Naive thymus-derived CD4-positive, alpha-beta T cell (primary cell): ENCODE measurements at regions not wholly inside any gene's neighbourhood (a gene's known extent, or its start where the extent isn't known, plus 50 kb on each side); places are given as distances from the start of the nearest gene placed in this dataset.

Source experiments
- ATAC-seq: fragments of 150-1000 bp; cut with Tn5 transposase; 2 replicates; pipeline ENCODE4 v1.10.0; 2021; ENCODE audit warnings: mild to moderate bottlenecking, moderate library complexity
- CTCF ChIA-PET: fragments of 350-600 bp; sonication (Branson Sonifier 250); formaldehyde crosslinking; loops from one replicate; lab custom pipeline; 2021; ENCODE audit warnings: antibody characterized with exemption; lab: Charles Lee
- POLR2A ChIA-PET: fragments of 350-600 bp; sonication (Branson Sonifier 250); formaldehyde crosslinking; loops from one replicate; lab custom pipeline; 2021; ENCODE audit warnings: antibody characterized with exemption, inconsistent platforms; lab: Charles Lee
- DNase-seq, 9 donors: peaks; one replicate each; pipeline versions ENCODE4 v3.0.0 to v3.0.0-alpha.2; 2020 to 2022; ENCODE audit warnings: mixed read lengths in 1 of 9
- H3K27ac ChIP-seq: one replicate; pipeline ENCODE4 v1.7.0; 2013; ENCODE audit warnings: mild to moderate bottlenecking, low read depth, low read length, moderate library complexity
- H3K27me3 ChIP-seq, 2 donors: one replicate each; pipeline ENCODE4 v1.7.0; 2013; ENCODE audit warnings: low read length in 2 of 2, mild to moderate bottlenecking in 2 of 2, moderate library complexity in 2 of 2; ENCODE audit not compliant: control insufficient read depth in 2 of 2, insufficient read depth in 2 of 2
- H3K36me3 ChIP-seq, 3 experiments: 1 replicate in 2 of 3; 2 replicates in 1 of 3; pipeline ENCODE4 v1.7.0; 2013; ENCODE audit warnings: low read length in 3 of 3, mild to moderate bottlenecking in 3 of 3, moderate library complexity in 1 of 3; ENCODE audit not compliant: insufficient read depth in 3 of 3, control insufficient read depth in 2 of 3
- H3K4me1 ChIP-seq, 2 donors: one replicate each; pipeline ENCODE4 v1.7.0; 2013; ENCODE audit warnings: low read length in 2 of 2, mild to moderate bottlenecking in 2 of 2, moderate library complexity in 1 of 2; ENCODE audit not compliant: control insufficient read depth in 2 of 2, insufficient read depth in 2 of 2
- H3K4me3 ChIP-seq: 2 replicates; pipeline ENCODE4 v1.7.0; 2013; ENCODE audit warnings: mild to moderate bottlenecking, low read length
- H3K9me3 ChIP-seq, 3 experiments: 1 replicate in 2 of 3; 2 replicates in 1 of 3; pipeline ENCODE4 v1.7.0; 2013; ENCODE audit warnings: low read length in 3 of 3; ENCODE audit not compliant: control insufficient read depth in 2 of 3
- H3K27ac Mint-ChIP-seq, 9 donors: one replicate each; pipeline ENCODE4 v1.8.0; 2020 to 2022; ENCODE audit warnings: mixed read lengths in 9 of 9, mild to moderate bottlenecking in 8 of 9, moderate library complexity in 5 of 9, inconsistent platforms in 2 of 9
- H3K27me3 Mint-ChIP-seq, 5 donors: one replicate each; pipeline ENCODE4 v1.8.0; 2021 to 2022; ENCODE audit warnings: mixed read lengths in 5 of 5, mild to moderate bottlenecking in 1 of 5
- H3K36me3 Mint-ChIP-seq, 5 donors: one replicate each; pipeline ENCODE4 v1.8.0; 2020 to 2022; ENCODE audit warnings: mixed read lengths in 5 of 5, mild to moderate bottlenecking in 3 of 5, inconsistent platforms in 1 of 5
- H3K4me1 Mint-ChIP-seq, 7 donors: one replicate each; pipeline ENCODE4 v1.8.0; 2020 to 2022; ENCODE audit warnings: mixed read lengths in 7 of 7, mild to moderate bottlenecking in 3 of 7, inconsistent platforms in 1 of 7
- H3K4me3 Mint-ChIP-seq, 10 donors: one replicate each; pipeline ENCODE4 v1.8.0; 2020 to 2022; ENCODE audit warnings: mild to moderate bottlenecking in 10 of 10, mixed read lengths in 10 of 10, moderate library complexity in 6 of 10, inconsistent platforms in 2 of 10
- H3K9me3 Mint-ChIP-seq, 11 donors: one replicate each; pipeline ENCODE4 v1.8.0; 2020 to 2022; ENCODE audit warnings: mixed read lengths in 11 of 11, mild to moderate bottlenecking in 4 of 11, inconsistent platforms in 1 of 11, moderate library complexity in 1 of 11
- intact Hi-C, 2 donors: fragments of 100-400 bp; cut with micrococcal nuclease; formaldehyde crosslinking; loops; one replicate each; pipeline ENCODE4 v1.15.1; 2023

DNA sequence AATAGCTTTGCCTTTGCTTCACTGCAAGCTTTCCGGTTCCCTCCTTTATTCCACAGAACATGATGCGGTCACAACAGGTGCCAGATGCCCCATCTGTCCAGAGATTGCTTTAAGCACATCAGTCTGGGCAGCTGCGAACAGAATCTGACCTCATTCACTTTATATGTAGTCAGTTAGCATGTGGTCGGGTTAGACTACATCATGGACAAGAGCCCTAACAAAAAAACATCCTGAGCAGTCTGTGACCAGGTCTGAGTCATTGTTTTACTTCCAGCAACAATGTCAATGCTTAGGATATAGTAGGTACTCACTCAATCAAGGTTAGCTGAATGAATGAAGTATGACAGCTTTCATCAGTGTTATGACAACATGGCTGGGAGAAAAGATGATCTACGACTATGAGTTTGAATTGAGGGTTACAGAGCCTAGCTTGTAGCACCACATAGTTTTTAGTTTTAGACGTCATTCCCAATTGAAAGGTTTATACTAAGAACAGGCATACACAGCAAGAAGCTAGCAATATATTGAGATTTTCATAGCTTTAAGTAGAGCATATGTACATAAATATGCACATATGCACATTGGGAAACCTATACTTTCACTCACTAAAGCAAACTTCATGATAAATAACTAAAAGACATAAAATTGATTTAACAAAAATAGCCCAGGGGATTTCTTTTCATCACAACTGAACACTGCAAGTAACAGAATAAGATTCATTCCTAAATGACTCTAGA is 64.2 kb upstream of the TMCC3 start:
- ATAC-seq, result no peak
- peaks cover 0 to 6% (median 0%) of the 10 kb centered on the region in 5 donors for H3K27me3 Mint-ChIP-seq

DNA sequence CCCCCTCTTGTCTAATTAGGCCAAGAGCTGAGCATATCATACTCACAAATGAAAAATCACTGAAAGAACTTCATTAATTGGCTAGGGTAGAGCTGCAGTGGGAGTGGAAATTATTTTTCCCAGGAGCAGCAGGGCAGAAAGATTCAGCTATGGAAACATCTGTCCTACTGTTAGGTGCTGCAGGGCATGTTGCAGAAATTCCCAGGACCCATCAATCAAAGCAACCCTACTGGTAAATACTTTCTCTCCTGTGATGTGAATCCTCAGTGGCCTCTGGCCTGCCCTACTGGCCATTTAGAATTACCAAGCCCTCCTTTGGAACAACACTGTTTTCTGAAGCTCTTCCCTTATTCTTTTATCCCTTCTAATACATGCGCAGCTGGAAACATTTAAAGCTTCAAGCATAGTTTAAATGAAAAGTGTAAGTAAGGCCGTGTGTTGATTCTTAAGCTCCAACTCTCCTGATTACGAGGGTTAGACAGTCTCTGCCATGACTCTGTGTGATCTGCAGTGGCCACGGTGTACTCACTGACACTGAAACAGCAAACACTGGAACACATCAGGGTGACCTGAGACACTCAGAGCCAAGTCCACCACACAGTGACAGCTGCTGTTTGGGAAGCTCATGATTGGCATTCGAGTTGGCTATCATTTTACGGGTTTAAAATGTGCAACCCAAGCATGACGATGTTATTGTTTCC is 62.6 kb upstream of the TMCC3 start:
- ChIA-PET CTCF (interaction anchor here (0.6 kb wide), 2 partner anchors 13 to 297 kb away, joined by 3 to 4 read pairs; no protein-coding TSS in a partner anchor), POLR2A (no interaction called here)
- Histone ChIP-seq H3K27me3 (no peaks in the 10 kb centered on the region), H3K9me3 (no peaks in the 10 kb centered on the region), H3K4me3 (no peak overlapping the region), H3K36me3 (no peaks in the 10 kb centered on the region), H3K27ac (no peak overlapping the region), H3K4me1 (no peaks in the 10 kb centered on the region)
- intact Hi-C loops, result no loop called here
- DNase-seq, result no peak
- Mint-ChIP-seq H3K27ac (peak overlapping the region in 1 of 9 donors; percentile 20), H3K9me3 (no peaks in the 10 kb centered on the region), H3K4me1 (no peaks in the 10 kb centered on the region), H3K36me3 (no peaks in the 10 kb centered on the region), H3K4me3 (no peak overlapping the region), H3K27me3 (peaks cover 0 to 5% (median 0%) of the 10 kb centered on the region in 5 donors)
- no peak for ATAC-seq

More for the DNA sequence above, 64.2 kb upstream of the TMCC3 start:
- no peaks in the 10 kb centered on the region for H3K27me3 ChIP-seq
- ChIA-PET CTCF (interaction anchor here (0.7 kb wide), 1 partner anchor 275 kb away, joined by 3 read pairs; no protein-coding TSS in a partner anchor), POLR2A (no interaction called here)
- H3K27ac Mint-ChIP-seq, result no peak overlapping the region
- H3K4me3 ChIP-seq, result no peak overlapping the region
- H3K9me3 Mint-ChIP-seq, result no peaks in the 10 kb centered on the region
- no peak overlapping the region for H3K27ac ChIP-seq
- intact Hi-C loops, result no loop called here
- no peaks in the 10 kb centered on the region for H3K36me3 Mint-ChIP-seq
- H3K4me3 Mint-ChIP-seq, result no peak overlapping the region
- no peaks in the 10 kb centered on the region for H3K36me3 ChIP-seq
- H3K4me1 Mint-ChIP-seq, result no peaks in the 10 kb centered on the region
- DNase-seq, result no peak
- no peaks in the 10 kb centered on the region for H3K4me1 ChIP-seq
- H3K9me3 ChIP-seq, result no peaks in the 10 kb centered on the region

DNA sequence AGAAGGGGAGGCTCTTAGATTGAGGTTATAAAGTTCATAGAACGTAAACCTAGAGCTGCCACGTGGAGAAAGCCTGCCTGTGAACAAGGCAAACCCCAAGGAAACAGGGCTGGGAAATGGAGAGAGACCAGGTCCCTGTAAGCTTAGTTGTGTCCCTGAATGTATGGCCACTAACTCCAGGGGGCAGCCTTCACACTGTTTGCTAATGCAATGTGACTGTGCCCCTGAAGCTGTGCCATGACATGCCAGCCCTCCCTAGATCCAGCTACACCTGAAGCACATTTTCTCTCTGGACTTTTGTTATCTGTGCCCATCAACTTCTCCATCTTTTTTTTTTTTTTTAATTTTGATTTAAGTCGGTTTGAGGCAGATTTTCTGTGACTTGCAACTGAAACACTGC is 60.6 kb upstream of the TMCC3 start:
- H3K9me3 Mint-ChIP-seq, result no peaks in the 10 kb centered on the region
- intact Hi-C loops, result no loop called here
- Histone ChIP-seq H3K9me3 (no peaks in the 10 kb centered on the region), H3K27me3 (no peaks in the 10 kb centered on the region), H3K36me3 (no peaks in the 10 kb centered on the region), H3K27ac (no peak overlapping the region), H3K4me1 (no peaks in the 10 kb centered on the region), H3K4me3 (no peak overlapping the region)
- ChIA-PET CTCF (interaction anchor here (0.5 to 0.8 kb wide), 6 partner anchors 263 to 1501 kb away, joined by 3 to 4 read pairs (median 3); no protein-coding TSS in a partner anchor), POLR2A (no interaction called here)
- H3K4me3 Mint-ChIP-seq, result no peak overlapping the region
- peaks cover 0 to 1% (median 0%) of the 10 kb centered on the region in 7 donors for H3K4me1 Mint-ChIP-seq
- ATAC-seq (peak; percentile 57), DNase-seq (peak in 5 of 9 donors; percentile 8 to 20 (median 19))
- no peaks in the 10 kb centered on the region for H3K36me3 Mint-ChIP-seq
- peak overlapping the region in 1 of 9 donors; percentile 28 for H3K27ac Mint-ChIP-seq
- H3K27me3 Mint-ChIP-seq, result peaks cover 0 to 5% (median 0%) of the 10 kb centered on the region in 5 donors

GRCh38 chr12:94707892-94708291 is 57.5 kb upstream of the TMCC3 start:
- Histone ChIP-seq H3K9me3 (no peaks in the 10 kb centered on the region), H3K27me3 (no peaks in the 10 kb centered on the region), H3K4me3 (no peak overlapping the region), H3K27ac (no peak overlapping the region), H3K36me3 (no peaks in the 10 kb centered on the region), H3K4me1 (no peaks in the 10 kb centered on the region)
- intact Hi-C loops, result no loop called here
- CTCF ChIA-PET, result interaction anchor here (0.6 to 0.7 kb wide), 2 partner anchors 392 to 510 kb away, joined by 3 read pairs; partner anchors contain the start of gene VEZT
- Mint-ChIP-seq H3K36me3 (no peaks in the 10 kb centered on the region), H3K9me3 (no peaks in the 10 kb centered on the region), H3K27ac (no peak overlapping the region), H3K4me3 (no peak overlapping the region), H3K27me3 (peaks cover 0 to 16% (median 0%) of the 10 kb centered on the region in 5 donors), H3K4me1 (peaks cover 0 to 1% (median 0%) of the 10 kb centered on the region in 7 donors)
- DNase-seq (no peak), ATAC-seq (no peak)
- POLR2A ChIA-PET, result no interaction called here

- no peaks in the 10 kb centered on the region for H3K36me3 ChIP-seq
- ChIA-PET CTCF (interaction anchor here (0.6 kb wide), 1 partner anchor 393 kb away, joined by 3 read pairs; no protein-coding TSS in a partner anchor), POLR2A (interaction anchor here (0.7 kb wide), 1 partner anchor 26 kb away, joined by 3 read pairs; no protein-coding TSS in a partner anchor)
- H3K4me1 ChIP-seq, result no peaks in the 10 kb centered on the region
- Mint-ChIP-seq H3K27me3 (peaks cover 0 to 20% (median 0%) of the 10 kb centered on the region in 5 donors), H3K4me1 (peaks cover 0 to 1% (median 0%) of the 10 kb centered on the region in 7 donors), H3K27ac (no peak overlapping the region), H3K4me3 (no peak overlapping the region), H3K9me3 (no peaks in the 10 kb centered on the region), H3K36me3 (no peaks in the 10 kb centered on the region)
- H3K27ac ChIP-seq, result no peak overlapping the region
- DNase-seq (no peak), ATAC-seq (no peak)
- H3K27me3 ChIP-seq, result no peaks in the 10 kb centered on the region
- H3K4me3 ChIP-seq, result no peak overlapping the region
- H3K9me3 ChIP-seq, result no peaks in the 10 kb centered on the region
- intact Hi-C loops, result no loop called here
Measured at GRCh38 chr12:94707036-94707435, 56.7 kb upstream of the TMCC3 start.

DNA sequence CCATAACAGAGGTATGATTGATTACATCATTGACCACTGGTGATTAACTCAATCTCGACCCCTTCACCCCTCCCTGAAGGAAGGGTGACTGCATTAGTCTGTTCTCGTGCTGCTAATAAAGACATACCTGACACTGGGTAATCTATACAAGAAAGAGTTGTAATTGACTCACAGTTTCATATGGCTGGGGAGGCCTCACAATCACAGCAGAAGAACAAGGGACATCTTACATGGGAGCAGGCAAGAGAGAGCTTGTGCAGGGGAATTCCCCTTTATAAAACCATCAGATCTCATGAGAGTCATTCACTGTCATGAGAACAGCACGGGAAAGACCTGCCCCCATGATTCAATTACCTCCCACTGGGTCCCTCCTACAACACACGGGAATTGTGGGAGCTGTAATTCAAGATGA is 55.9 kb upstream of the TMCC3 start:
- no peak for ATAC-seq
- intact Hi-C loops, result no loop called here
- peaks cover 0 to 20% (median 0%) of the 10 kb centered on the region in 5 donors for H3K27me3 Mint-ChIP-seq
- H3K9me3 Mint-ChIP-seq, result no peaks in the 10 kb centered on the region
- H3K4me3 Mint-ChIP-seq, result no peak overlapping the region
- Histone ChIP-seq H3K27ac (no peak overlapping the region), H3K27me3 (no peaks in the 10 kb centered on the region), H3K36me3 (no peaks in the 10 kb centered on the region), H3K4me1 (no peaks in the 10 kb centered on the region), H3K4me3 (no peak overlapping the region), H3K9me3 (no peaks in the 10 kb centered on the region)
- H3K36me3 Mint-ChIP-seq, result no peaks in the 10 kb centered on the region
- no peak overlapping the region for H3K27ac Mint-ChIP-seq
- ChIA-PET CTCF (interaction anchor here (0.7 kb wide), 1 partner anchor 399 kb away, joined by 6 read pairs; no protein-coding TSS in a partner anchor), POLR2A (no interaction called here)
- DNase-seq, result no peak
- peaks cover 0 to 1% (median 0%) of the 10 kb centered on the region in 7 donors for H3K4me1 Mint-ChIP-seq
